HG02870 (cell line): ENCODE measurements at regions not wholly inside any gene's neighbourhood (a gene's known extent, or its start where the extent isn't known, plus 50 kb on each side); places are given as distances from the start of the nearest gene placed in this dataset.
"Not testable (repeated sequence)": the region's sequence is repeated elsewhere in the genome, so short reads cannot be mapped to it uniquely, and the experiment has no call there.

ENCODE experiments used
- ATAC-seq: cut with Tn5 transposase; IDR thresholded peaks from one replicate; pipeline ENCODE4 v1.9.1; 2021; ENCODE audit warnings: mild to moderate bottlenecking, moderate library complexity; ENCODE audit not compliant: unreplicated experiment

DNA sequence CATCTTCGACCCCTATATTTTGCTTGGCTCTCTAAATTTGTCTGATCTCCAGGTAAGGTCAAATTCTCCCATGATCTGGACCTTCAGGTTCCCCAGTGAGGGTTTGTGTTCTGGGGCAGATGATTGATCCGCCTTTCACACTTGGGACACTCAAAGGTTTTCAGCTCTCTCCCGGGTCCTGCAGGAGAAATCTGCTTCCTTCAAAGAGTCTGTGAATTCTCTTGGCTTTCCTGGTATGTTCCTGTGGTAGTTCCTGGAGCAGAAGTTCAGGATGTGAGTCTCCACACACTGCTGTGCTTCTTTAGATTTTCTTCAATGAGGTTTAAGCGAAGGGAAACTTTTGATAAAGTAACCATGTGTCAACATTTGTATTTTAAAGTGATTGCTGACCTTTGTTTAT, 318.0 kb downstream of the TAF11L14 start:
- ATAC-seq = no peak

GRCh38 chr5:17964067-17964466, 329.8 kb downstream of the TAF11L14 start:
- no peak for ATAC-seq

- ATAC-seq = no peak
These were observed 332.6 kb downstream of the TAF11L14 start for GRCh38 chr5:17966640-17967402.

GRCh38 chr5:17976404-17976803, 342.1 kb downstream of the TAF11L14 start:
- ATAC-seq = no peak

DNA sequence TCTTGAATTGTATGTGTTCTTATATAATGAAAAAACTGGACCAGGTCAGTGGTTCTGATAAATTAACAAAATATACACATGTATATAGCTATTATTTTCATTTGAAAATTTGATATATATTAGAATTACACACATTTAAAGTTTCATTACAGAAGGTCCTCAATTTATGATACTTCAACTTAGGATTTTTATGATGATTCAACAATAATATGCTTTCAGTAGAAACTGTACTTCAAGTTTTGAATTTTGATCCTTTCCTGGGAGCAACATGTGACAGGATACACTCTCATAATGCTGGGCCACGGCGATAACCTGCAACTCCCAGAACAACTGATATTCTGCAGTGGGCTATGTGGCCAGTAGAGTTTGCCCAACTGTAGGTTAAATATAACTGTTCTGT, 344.7 kb downstream of the TAF11L14 start:
- ATAC-seq = no peak

DNA sequence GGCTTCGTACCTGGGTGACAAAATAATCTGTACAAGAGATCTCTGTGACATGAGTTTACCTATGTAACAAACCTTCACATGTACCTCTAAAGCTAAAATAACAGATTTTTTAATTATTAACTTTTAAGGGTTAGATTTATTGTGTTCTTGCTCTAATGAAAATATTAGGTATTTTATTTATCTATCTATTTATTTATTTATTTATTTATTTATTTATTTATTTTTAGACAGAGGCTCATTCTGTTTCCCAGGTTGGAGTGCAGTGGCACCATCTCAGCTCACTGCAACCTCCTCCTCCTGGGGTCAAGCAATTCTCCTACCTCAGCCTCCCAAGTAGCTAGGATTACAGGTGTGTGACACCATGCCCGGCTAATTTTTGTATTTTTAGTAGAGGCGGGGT, 348.4 kb downstream of the TAF11L14 start:
- not testable (repeated sequence) for ATAC-seq

GRCh38 chr5:17989036-17989435, 354.8 kb downstream of the TAF11L14 start:
- no peak for ATAC-seq

- ATAC-seq = no peak
These were observed 355.6 kb downstream of the TAF11L14 start for GRCh38 chr5:17989567-17990563.

DNA sequence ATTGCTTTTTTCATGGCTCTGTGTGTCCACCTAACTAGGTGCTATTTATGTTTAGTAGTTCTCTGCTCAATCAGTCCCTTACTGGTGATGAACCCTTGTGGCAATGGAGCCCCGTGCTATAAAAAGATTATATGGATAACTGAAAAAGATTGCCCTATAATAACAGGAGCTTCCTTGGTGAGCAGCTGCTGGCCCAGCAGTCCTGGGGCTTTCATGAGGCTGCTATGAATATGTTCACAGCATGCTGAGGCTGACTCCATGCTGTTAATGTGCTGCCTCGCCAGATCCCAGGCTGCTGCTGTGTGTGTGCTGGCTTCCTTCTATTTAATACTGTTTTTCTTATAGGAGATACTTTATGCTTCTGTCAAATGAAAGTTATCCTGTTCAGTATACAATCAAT, 357.5 kb downstream of the TAF11L14 start:
- ATAC-seq = no peak

DNA sequence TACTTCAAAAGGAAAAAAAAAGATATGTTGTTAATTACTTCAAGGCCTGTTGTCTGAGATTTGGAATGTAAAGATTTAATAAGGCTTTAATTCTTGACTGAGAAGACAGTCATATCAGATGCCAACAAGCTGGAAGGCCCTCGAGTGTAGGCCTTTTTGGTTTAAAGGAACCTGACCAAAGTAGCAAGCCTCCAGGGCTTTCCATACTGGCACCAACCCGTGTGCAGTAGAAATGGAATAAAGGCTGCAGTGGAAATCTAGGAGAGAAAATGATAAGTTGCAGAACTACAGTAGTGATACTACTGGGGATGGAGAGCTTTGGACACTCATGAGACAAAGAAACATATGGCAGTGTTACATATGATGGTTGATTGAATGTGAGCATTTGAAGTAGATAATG, 358.0 kb downstream of the TAF11L14 start:
- ATAC-seq = no peak

DNA sequence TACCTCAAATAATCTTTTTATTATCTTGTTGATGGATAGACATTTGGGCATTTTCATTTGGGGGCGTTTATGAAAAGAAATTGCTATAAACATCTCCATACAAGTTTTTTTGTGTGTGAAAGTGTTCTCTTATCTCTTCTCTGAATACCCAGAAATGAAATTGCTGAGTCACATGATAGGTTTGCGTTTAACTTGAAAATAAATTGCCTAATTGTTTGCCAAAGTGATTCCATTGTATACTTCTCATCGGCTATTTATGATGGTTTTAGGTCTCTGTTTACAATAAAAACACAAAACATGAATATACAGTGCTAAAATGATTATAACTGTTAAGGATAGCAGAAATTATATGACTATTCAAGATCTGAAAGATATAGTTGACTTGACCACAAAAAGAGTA, 361.7 kb downstream of the TAF11L14 start:
- ATAC-seq = no peak

DNA sequence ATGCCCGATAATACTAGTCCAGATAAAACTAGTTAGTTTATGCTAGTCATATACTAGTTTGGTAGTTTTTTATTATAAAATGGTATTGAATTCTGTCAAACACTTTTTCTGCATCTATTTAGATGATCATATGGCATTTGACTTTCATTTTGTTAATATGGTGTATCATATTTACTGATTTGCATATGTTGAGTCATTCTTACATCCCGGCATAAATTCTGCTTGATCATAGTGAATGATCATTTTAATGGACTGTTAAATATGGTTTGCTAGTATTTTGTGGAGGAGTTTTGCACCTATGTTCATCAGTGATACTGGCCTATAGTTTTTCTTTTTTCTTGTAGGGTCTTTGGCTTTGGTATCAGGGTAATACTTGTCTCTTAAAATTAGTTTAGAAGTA, 365.6 kb downstream of the TAF11L14 start:
- ATAC-seq = no peak

GRCh38 chr5:18000744-18001143, 366.5 kb downstream of the TAF11L14 start:
- ATAC-seq = no peak

DNA sequence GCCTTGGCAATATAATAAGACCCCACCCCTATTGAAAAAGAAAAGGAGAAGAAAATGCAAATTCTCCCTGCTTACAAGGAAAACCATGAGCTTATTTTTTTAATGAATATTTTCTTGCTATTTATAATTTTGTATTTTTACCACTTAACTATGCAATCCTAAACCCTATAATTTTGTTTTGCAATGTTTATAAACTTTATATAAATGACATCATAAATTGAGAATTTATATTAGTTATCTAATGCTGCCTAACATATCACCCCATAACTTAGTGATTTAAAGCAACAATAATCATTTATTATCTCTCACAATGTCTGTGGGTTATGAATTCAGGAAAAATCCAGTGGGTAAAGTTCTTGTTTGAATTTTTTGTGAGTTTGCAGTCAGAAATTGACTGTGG, 369.1 kb downstream of the TAF11L14 start:
- no peak for ATAC-seq

DNA sequence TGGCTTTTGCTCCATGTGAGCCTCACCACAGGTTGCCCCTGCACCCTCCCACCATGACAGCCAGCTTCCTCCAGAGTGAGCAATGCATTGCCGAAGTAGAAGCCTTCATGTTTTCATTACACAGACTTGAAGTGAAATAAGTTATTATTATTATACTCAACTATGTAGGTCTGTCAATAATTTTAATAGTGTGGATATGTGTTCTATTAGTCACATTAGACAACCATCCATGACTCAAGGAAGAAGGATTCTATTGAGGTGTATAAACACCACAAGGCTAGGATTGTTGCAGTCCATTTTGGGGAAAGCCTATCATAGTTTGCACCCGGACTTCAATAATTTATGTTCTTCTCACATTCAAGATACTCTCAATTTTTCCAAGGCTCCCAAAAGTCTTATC, 369.5 kb downstream of the TAF11L14 start:
- ATAC-seq = no peak

- ATAC-seq = not testable (repeated sequence)
These were observed 372.0 kb downstream of the TAF11L14 start for GRCh38 chr5:18006235-18006634.

- no peak for ATAC-seq
These were observed 374.7 kb downstream of the TAF11L14 start for GRCh38 chr5:18008940-18009339.

GRCh38 chr5:18010053-18010452, 375.8 kb downstream of the TAF11L14 start:
- ATAC-seq = no peak

GRCh38 chr5:18018472-18018871, 384.2 kb downstream of the TAF11L14 start:
- no peak for ATAC-seq

DNA sequence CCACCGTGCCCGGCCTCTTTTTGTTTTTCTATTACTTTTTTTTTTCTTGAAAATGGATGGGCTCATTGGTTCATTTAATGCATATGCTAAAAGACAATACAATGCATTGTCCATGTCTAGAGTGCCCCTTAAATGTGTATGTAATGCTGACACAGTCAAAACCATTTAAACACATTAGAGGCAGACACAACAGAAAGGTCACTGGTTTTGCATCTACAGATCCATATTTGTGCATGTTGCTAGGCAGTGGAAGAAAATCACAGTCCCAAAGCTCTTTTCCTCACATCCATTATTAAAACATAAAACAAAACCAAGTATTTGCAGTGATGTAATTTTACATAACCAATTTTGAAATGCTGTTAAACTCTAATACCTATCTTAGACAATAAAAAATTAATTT, 389.0 kb downstream of the TAF11L14 start:
- ATAC-seq = no peak

GRCh38 chr5:18023986-18024385, 389.7 kb downstream of the TAF11L14 start:
- ATAC-seq = no peak

DNA sequence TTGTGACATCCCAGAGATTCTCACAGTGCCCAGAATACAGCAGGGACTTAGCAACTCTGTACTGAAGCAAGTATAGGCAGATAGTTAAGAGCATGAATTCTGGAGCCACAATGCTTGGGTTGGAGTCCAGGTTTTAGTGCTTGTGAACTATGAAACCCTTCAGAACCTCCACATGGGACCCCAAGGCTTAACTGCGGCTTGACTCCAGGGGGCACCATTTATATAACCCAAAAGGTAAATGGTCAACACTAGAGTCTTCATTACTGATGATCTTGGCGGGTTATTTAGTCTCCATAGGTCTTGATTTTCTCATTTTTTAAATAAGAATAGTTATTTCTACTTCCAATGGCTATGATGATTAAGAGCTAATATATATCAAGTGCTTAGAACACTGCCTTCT, 390.3 kb downstream of the TAF11L14 start:
- ATAC-seq = no peak
